Lower leg skin (tissue), 3 donors: ENCODE measurements at regions not wholly inside any gene's neighbourhood (a gene's known extent, or its start where the extent isn't known, plus 50 kb on each side); places are given as distances from the start of the nearest gene placed in this dataset.

Experiments used
- CTCF ChIP-seq, 3 donors: fragments of 450-650 bp; IDR thresholded peaks; one replicate each; pipeline ENCODE4 v1.5.1; 2016; ENCODE audit warnings: antibody characterized with exemption in 3 of 3, mild to moderate bottlenecking in 3 of 3, moderate library complexity in 2 of 3
- POLR2A ChIP-seq, 2 donors: fragments of 450-650 bp; IDR thresholded peaks; one replicate each; pipeline ENCODE4 v1.6.1; 2016 to 2017; ENCODE audit warnings: antibody characterized with exemption in 2 of 2, mild to moderate bottlenecking in 1 of 2, moderate library complexity in 1 of 2

- TF ChIP-seq CTCF (IDR thresholded peaks at IDR 0.05) (no peak), POLR2A (IDR thresholded peaks at IDR 0.05) (no peak)
Measured at GRCh38 chr14:56449670-56450213, 129.9 kb upstream of the TMEM260 start.
